ENCODE measurements at regions not wholly inside any gene's neighbourhood (a gene's known extent, or its start where the extent isn't known, plus 50 kb on each side); places are given as distances from the start of the nearest gene placed in this dataset.

DNA sequence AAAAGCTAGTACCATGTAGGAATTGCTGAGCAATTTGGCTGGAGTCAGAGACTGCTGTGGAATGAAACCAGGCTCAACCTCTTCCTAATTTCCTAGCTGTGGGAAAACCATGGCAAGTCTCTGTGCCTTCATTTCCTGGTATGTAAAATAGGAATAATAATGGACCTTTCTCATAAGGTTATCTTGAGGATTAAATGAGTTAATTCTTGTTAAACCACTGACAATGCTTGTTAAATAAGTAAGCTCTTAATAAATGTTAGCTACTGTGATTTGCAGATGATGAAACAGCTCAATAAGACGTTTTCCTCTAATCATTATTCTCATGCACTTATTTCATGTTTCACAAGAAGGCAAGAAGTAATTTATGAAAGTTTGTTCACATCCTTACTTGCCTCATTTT, 346.7 kb downstream of the RND3 start:
- DNase-seq (ENCODE audit: extremely low read depth in 1 of 4, low spot score in 3 of 4) (no peak), FAIRE-seq (no peak), ATAC-seq (no peak)
- CTCF ChIA-PET (ENCODE audit: low intra/inter-chr PET ratio), result no interaction called here
- no TSS peak for BruUV-seq (replicated peaks)
- H3K9ac ChIP-seq (ENCODE audit: insufficient read depth in 1 of 2, low read depth in 2 of 2, low read length in 2 of 2), result no peak overlapping the region
- no peak overlapping the region for H3K4me3 ChIP-seq
- no peak overlapping the region for H2AFZ ChIP-seq (ENCODE audit: low read depth, low read length)
- POLR2A ChIA-PET, result no interaction called here
- no peaks in the 10 kb centered on the region for H3K36me3 ChIP-seq (ENCODE audit: control insufficient read depth, insufficient read depth, low read length)
- 4% methylated on average over 1 of the region's 1 CpG for WGBS (ENCODE audit: insufficient coverage, low coverage, missing lambda C conversion rate)
- H3K27ac ChIP-seq (ENCODE audit: extremely low read depth, low read depth, low read length), result no peak overlapping the region
- no peaks in the 10 kb centered on the region for H3K9me3 ChIP-seq (replicated peaks; ENCODE audit: control insufficient read depth, insufficient read depth, low read depth, low read length)
- no peaks in the 10 kb centered on the region for H3K27me3 ChIP-seq (ENCODE audit: control insufficient read depth in 2 of 2, insufficient read depth in 2 of 2, low read length in 2 of 2)
- H4K20me1 ChIP-seq (replicated peaks; ENCODE audit: control insufficient read depth, insufficient read depth, low read length), result no peaks in the 10 kb centered on the region
- no peaks in the 10 kb centered on the region for H3K9me1 ChIP-seq (ENCODE audit: control insufficient read depth, insufficient read depth, low read length)
- no peaks in the 10 kb centered on the region for H3K79me2 ChIP-seq (ENCODE audit: control insufficient read depth, insufficient read depth, low read length)
- TF ChIP-seq MCM7 (IDR thresholded peaks at IDR 0.05) (no peak), U2AF2 (optimal IDR thresholded peaks at IDR 0.05; ENCODE audit: low read depth, low read length) (no peak), TAL1 (IDR thresholded peaks at IDR 0.05) (no peak), TCF7 (IDR thresholded peaks at IDR 0.05; ENCODE audit: borderline replicate concordance) (no peak), PURB (CRISPR knock-in tag; IDR thresholded peaks at IDR 0.05; ENCODE audit: low read depth) (no peak), ETV5 (CRISPR knock-in tag; IDR thresholded peaks at IDR 0.05; ENCODE audit: low read depth) (no peak), TAF9B (IDR thresholded peaks at IDR 0.05; ENCODE audit: partially characterized antibody) (no peak)
- H3K4me2 ChIP-seq (ENCODE audit: insufficient read depth, low read length), result no peak overlapping the region
- intact Hi-C loops (cut with micrococcal nuclease), result no loop called here
- in situ Hi-C loops (cut with MboI), result no loop called here
- no peaks in the 10 kb centered on the region for H3K4me1 ChIP-seq (replicated peaks in 1 of 2; ENCODE audit: control insufficient read depth in 2 of 2, insufficient read depth in 2 of 2, low read length in 2 of 2)

DNA sequence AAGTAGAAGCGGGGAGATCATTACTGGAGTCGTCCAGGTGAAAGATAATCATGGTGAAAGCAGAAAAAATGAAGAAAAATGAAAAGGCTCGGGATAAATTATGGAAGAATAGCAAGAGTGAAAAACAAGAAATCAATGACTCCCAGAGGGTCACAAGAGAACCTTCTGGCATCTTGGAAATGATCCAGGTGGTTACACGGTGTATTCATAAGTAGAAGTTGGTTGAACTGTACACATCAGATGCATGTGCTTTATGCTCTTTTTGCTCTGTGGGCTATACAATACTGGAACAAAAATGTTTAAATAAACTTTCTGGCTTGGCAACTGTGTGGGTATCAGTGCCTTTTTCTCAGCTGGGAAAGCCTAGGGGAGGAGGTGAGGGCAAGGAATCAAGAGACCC, 348.9 kb downstream of the RND3 start:
- DNase-seq (ENCODE audit: extremely low read depth in 1 of 4, low spot score in 3 of 4) (no peak), FAIRE-seq (no peak), ATAC-seq (no peak)
- Histone ChIP-seq H3K9me1 (ENCODE audit: control insufficient read depth, insufficient read depth, low read length) (no peaks in the 10 kb centered on the region), H3K27ac (ENCODE audit: extremely low read depth, low read depth, low read length) (no peak overlapping the region), H3K79me2 (ENCODE audit: control insufficient read depth, insufficient read depth, low read length) (no peaks in the 10 kb centered on the region), H3K4me3 (no peak overlapping the region), H3K4me1 (replicated peaks in 1 of 2; ENCODE audit: control insufficient read depth in 2 of 2, insufficient read depth in 2 of 2, low read length in 2 of 2) (no peaks in the 10 kb centered on the region), H3K27me3 (ENCODE audit: control insufficient read depth in 2 of 2, insufficient read depth in 2 of 2, low read length in 2 of 2) (no peaks in the 10 kb centered on the region), H2AFZ (ENCODE audit: low read depth, low read length) (no peak overlapping the region), H4K20me1 (replicated peaks; ENCODE audit: control insufficient read depth, insufficient read depth, low read length) (no peaks in the 10 kb centered on the region), H3K9ac (ENCODE audit: insufficient read depth in 1 of 2, low read depth in 2 of 2, low read length in 2 of 2) (no peak overlapping the region), H3K9me3 (replicated peaks; ENCODE audit: control insufficient read depth, insufficient read depth, low read depth, low read length) (no peaks in the 10 kb centered on the region), H3K36me3 (ENCODE audit: control insufficient read depth, insufficient read depth, low read length) (no peaks in the 10 kb centered on the region), H3K4me2 (ENCODE audit: insufficient read depth, low read length) (no peak overlapping the region)
- POLR2A ChIA-PET, result no interaction called here
- 3% methylated on average over 4 of the region's 4 CpGs for WGBS (ENCODE audit: insufficient coverage, low coverage, missing lambda C conversion rate)
- TF ChIP-seq CBFA2T2 (conservative IDR thresholded peaks at IDR 0.05), result no peak
- no peak for TF ChIP-seq TAL1 (IDR thresholded peaks at IDR 0.05)
- TF ChIP-seq XRCC3 (IDR thresholded peaks at IDR 0.05), result no peak
- no peak for TF ChIP-seq CC2D1A (IDR thresholded peaks at IDR 0.05)
- no peak for TF ChIP-seq NCOA4 (IDR thresholded peaks at IDR 0.05; ENCODE audit: partially characterized antibody)
- TF ChIP-seq, protein P1, sequence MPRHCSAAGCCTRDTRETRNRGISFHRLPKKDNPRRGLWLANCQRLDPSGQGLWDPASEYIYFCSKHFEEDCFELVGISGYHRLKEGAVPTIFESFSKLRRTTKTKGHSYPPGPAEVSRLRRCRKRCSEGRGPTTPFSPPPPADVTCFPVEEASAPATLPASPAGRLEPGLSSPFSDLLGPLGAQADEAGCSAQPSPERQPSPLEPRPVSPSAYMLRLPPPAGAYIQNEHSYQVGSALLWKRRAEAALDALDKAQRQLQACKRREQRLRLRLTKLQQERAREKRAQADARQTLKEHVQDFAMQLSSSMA (CRISPR knock-in tag; IDR thresholded peaks at IDR 0.05), result no peak
- no peak for TF ChIP-seq POLR2AphosphoS5 (IDR thresholded peaks at IDR 0.05; ENCODE audit: control insufficient read depth, insufficient read depth, low read depth, low read length)
- TF ChIP-seq CHD4 (IDR thresholded peaks at IDR 0.05; ENCODE audit: insufficient read depth, insufficient replicate concordance, low read depth, low read length, poor library complexity, severe bottlenecking), result no peak
- no peak for TF ChIP-seq MEF2D (tag; conservative IDR thresholded peaks at IDR 0.05; ENCODE audit: low read depth)
- intact Hi-C loops (cut with micrococcal nuclease), result no loop called here
- CTCF ChIA-PET (ENCODE audit: low intra/inter-chr PET ratio), result no interaction called here
- in situ Hi-C loops (cut with MboI), result no loop called here
- no TSS peak for BruUV-seq (replicated peaks)

All from K562 (cell line).